HAP-1 (cell line): ENCODE measurements at regions not wholly inside any gene's neighbourhood (a gene's known extent, or its start where the extent isn't known, plus 50 kb on each side); places are given as distances from the start of the nearest gene placed in this dataset.
"Not testable (repeated sequence)": the region's sequence is repeated elsewhere in the genome, so short reads cannot be mapped to it uniquely, and the experiment has no call there.

Source experiments
- DNase-seq, 2 experiments: peaks; one replicate each; pipeline ENCODE4 v3.0.0-alpha.2; 2016 to 2020; ENCODE audit warnings: low spot score in 2 of 2
- H3K27me3 ChIP-seq: fragments of 250-450 bp; sonication (Bioruptor Pico); 2 replicates; pipeline ENCODE4 v1.5.1; 2020; ENCODE audit warnings: low read depth, mild to moderate bottlenecking, moderate library complexity
- H3K36me3 ChIP-seq: fragments of 250-450 bp; sonication (Bioruptor Pico); replicated peaks from 2 replicates; pipeline ENCODE4 v1.5.1; 2020; ENCODE audit warnings: mild to moderate bottlenecking
- H3K4me1 ChIP-seq: fragments of 250-450 bp; sonication (Bioruptor Pico); 2 replicates; pipeline ENCODE4 v1.5.1; 2020; ENCODE audit warnings: mild to moderate bottlenecking
- H3K4me3 ChIP-seq: fragments of 250-450 bp; sonication (Bioruptor Pico); 2 replicates; pipeline ENCODE4 v1.5.1; 2020; ENCODE audit warnings: mild to moderate bottlenecking, moderate library complexity
- H3K9me3 ChIP-seq: fragments of 250-450 bp; sonication (Bioruptor Pico); 2 replicates; pipeline ENCODE4 v1.5.1; 2020; ENCODE audit warnings: mild to moderate bottlenecking, moderate library complexity
- in situ Hi-C: fragments of 300-500 bp; cut with MboI; formaldehyde crosslinking; loops from 3 replicates; pipeline ENCODE4 v1.14.3; 2020; ENCODE audit warnings: low sequenced_read_pairs, inconsistent platforms, mixed read lengths

- Histone ChIP-seq H3K4me3 (no peak overlapping the region), H3K27me3 (no peaks in the 10 kb centered on the region), H3K36me3 (no peaks in the 10 kb centered on the region), H3K9me3 (no peaks in the 10 kb centered on the region), H3K4me1 (0 out of 2 replicates have a peak, but pooled peaks cover 3% of the 10 kb centered on the region)
- in situ Hi-C loops = no loop called here
- no peak for DNase-seq
Measured at GRCh38 chr4:104272966-104273365, 221.7 kb downstream of the CXXC4 start.

- DNase-seq, H3K4me1 ChIP-seq, H3K4me3 ChIP-seq, H3K27me3 ChIP-seq, H3K9me3 ChIP-seq, H3K36me3 ChIP-seq, in situ Hi-C loops: not testable (repeated sequence)
Measured at GRCh38 chr4:104269603-104270002, 225.1 kb downstream of the CXXC4 start.

GRCh38 chr4:104263100-104263499, 231.6 kb downstream of the CXXC4 start:
- in situ Hi-C loops = no loop called here
- DNase-seq = no peak
- H3K4me1 ChIP-seq = no peaks in the 10 kb centered on the region
- no peaks in the 10 kb centered on the region for H3K9me3 ChIP-seq
- H3K27me3 ChIP-seq = no peaks in the 10 kb centered on the region
- no peaks in the 10 kb centered on the region for H3K36me3 ChIP-seq
- H3K4me3 ChIP-seq = no peak overlapping the region

GRCh38 chr4:104262678-104263077, 232.0 kb downstream of the CXXC4 start:
- Histone ChIP-seq H3K4me3 (no peak overlapping the region), H3K9me3 (no peaks in the 10 kb centered on the region), H3K4me1 (no peaks in the 10 kb centered on the region), H3K36me3 (no peaks in the 10 kb centered on the region), H3K27me3 (no peaks in the 10 kb centered on the region)
- DNase-seq = no peak
- in situ Hi-C loops = no loop called here

GRCh38 chr4:104248726-104249125, 246.0 kb downstream of the CXXC4 start:
- no peak for DNase-seq
- H3K36me3 ChIP-seq = no peaks in the 10 kb centered on the region
- H3K4me3 ChIP-seq = no peak overlapping the region
- H3K9me3 ChIP-seq = no peaks in the 10 kb centered on the region
- no peaks in the 10 kb centered on the region for H3K27me3 ChIP-seq
- in situ Hi-C loops = no loop called here
- H3K4me1 ChIP-seq = no peaks in the 10 kb centered on the region

GRCh38 chr4:104235967-104236366, 258.7 kb downstream of the CXXC4 start:
- DNase-seq = no peak
- H3K36me3 ChIP-seq = no peaks in the 10 kb centered on the region
- in situ Hi-C loops = no loop called here
- no peak overlapping the region for H3K4me3 ChIP-seq
- H3K4me1 ChIP-seq = no peaks in the 10 kb centered on the region
- H3K9me3 ChIP-seq = no peaks in the 10 kb centered on the region
- no peaks in the 10 kb centered on the region; the same call in 1 of the 2 replicates for H3K27me3 ChIP-seq

- no peaks in the 10 kb centered on the region for H3K36me3 ChIP-seq
- no peaks in the 10 kb centered on the region for H3K4me1 ChIP-seq
- no peaks in the 10 kb centered on the region for H3K9me3 ChIP-seq
- H3K4me3 ChIP-seq = no peak overlapping the region
- H3K27me3 ChIP-seq = no peaks in the 10 kb centered on the region
- in situ Hi-C loops = no loop called here
- no peak for DNase-seq
Measured at GRCh38 chr4:104217526-104217925, 277.2 kb downstream of the CXXC4 start.

- in situ Hi-C loops = no loop called here
- H3K4me1 ChIP-seq = no peaks in the 10 kb centered on the region
- DNase-seq = no peak
- no peak overlapping the region for H3K4me3 ChIP-seq
- no peaks in the 10 kb centered on the region for H3K36me3 ChIP-seq
- H3K9me3 ChIP-seq = no peaks in the 10 kb centered on the region
- no peaks in the 10 kb centered on the region for H3K27me3 ChIP-seq
Measured at GRCh38 chr4:104211657-104212056, 283.0 kb downstream of the CXXC4 start.

- Histone ChIP-seq H3K4me1 (no peaks in the 10 kb centered on the region), H3K27me3 (no peaks in the 10 kb centered on the region), H3K36me3 (no peaks in the 10 kb centered on the region), H3K4me3 (no peak overlapping the region), H3K9me3 (no peaks in the 10 kb centered on the region)
- in situ Hi-C loops = no loop called here
- DNase-seq = no peak
Measured at GRCh38 chr4:104210420-104210819, 284.3 kb downstream of the CXXC4 start.

GRCh38 chr4:104206784-104207183, 287.9 kb downstream of the CXXC4 start:
- no peak overlapping the region for H3K4me3 ChIP-seq
- in situ Hi-C loops = no loop called here

GRCh38 chr4:104205116-104205515, 289.6 kb downstream of the CXXC4 start:
- no peak for DNase-seq
- in situ Hi-C loops = no loop called here

More at GRCh38 chr4:104206784-104207183, 287.9 kb downstream of the CXXC4 start:
- Histone ChIP-seq H3K4me1 (no peaks in the 10 kb centered on the region), H3K27me3 (no peaks in the 10 kb centered on the region), H3K36me3 (no peaks in the 10 kb centered on the region), H3K9me3 (no peaks in the 10 kb centered on the region)
- DNase-seq = no peak

GRCh38 chr4:104188301-104188700, 306.4 kb downstream of the CXXC4 start:
- Histone ChIP-seq H3K27me3 (no peaks in the 10 kb centered on the region), H3K9me3 (no peaks in the 10 kb centered on the region), H3K4me3 (no peak overlapping the region), H3K36me3 (no peaks in the 10 kb centered on the region), H3K4me1 (no peaks in the 10 kb centered on the region)
- DNase-seq = no peak
- in situ Hi-C loops = no loop called here

More at GRCh38 chr4:104205116-104205515, 289.6 kb downstream of the CXXC4 start:
- Histone ChIP-seq H3K4me3 (no peak overlapping the region), H3K36me3 (no peaks in the 10 kb centered on the region), H3K27me3 (no peaks in the 10 kb centered on the region), H3K9me3 (no peaks in the 10 kb centered on the region), H3K4me1 (no peaks in the 10 kb centered on the region)

GRCh38 chr4:104169437-104169836, 325.3 kb downstream of the CXXC4 start:
- Histone ChIP-seq H3K4me3 (no peak overlapping the region), H3K4me1 (no peaks in the 10 kb centered on the region), H3K9me3 (no peaks in the 10 kb centered on the region), H3K36me3 (no peaks in the 10 kb centered on the region), H3K27me3 (no peaks in the 10 kb centered on the region)
- no peak for DNase-seq
- in situ Hi-C loops = no loop called here

- no peaks in the 10 kb centered on the region for H3K4me1 ChIP-seq
- DNase-seq = no peak
- no peaks in the 10 kb centered on the region for H3K9me3 ChIP-seq
- H3K36me3 ChIP-seq = no peaks in the 10 kb centered on the region
- no peak overlapping the region for H3K4me3 ChIP-seq
- no peaks in the 10 kb centered on the region for H3K27me3 ChIP-seq
- in situ Hi-C loops = no loop called here
Measured at GRCh38 chr4:104166749-104167148, 327.9 kb downstream of the CXXC4 start.

GRCh38 chr4:104163820-104164219, 330.9 kb downstream of the CXXC4 start:
- H3K4me3 ChIP-seq = no peak overlapping the region
- H3K4me1 ChIP-seq = no peaks in the 10 kb centered on the region
- in situ Hi-C loops = no loop called here
- H3K27me3 ChIP-seq = no peaks in the 10 kb centered on the region
- no peak for DNase-seq
- H3K9me3 ChIP-seq = no peaks in the 10 kb centered on the region
- H3K36me3 ChIP-seq = no peaks in the 10 kb centered on the region
